Endothelial cell (in vitro differentiated cells): ENCODE measurements at regions not wholly inside any gene's neighbourhood (a gene's known extent, or its start where the extent isn't known, plus 50 kb on each side); places are given as distances from the start of the nearest gene placed in this dataset.
"Not testable (repeated sequence)": the region's sequence is repeated elsewhere in the genome, so short reads cannot be mapped to it uniquely, and the experiment has no call there.

Experiments used
- DNase-seq: peaks from one replicate; pipeline ENCODE4 v3.0.0; 2021; ENCODE audit warnings: low spot score
- H3K27ac Mint-ChIP-seq: one replicate; pipeline ENCODE4 v1.8.0; 2021; ENCODE audit warnings: mixed read lengths, inconsistent platforms; ENCODE audit not compliant: unreplicated experiment
- H3K27me3 Mint-ChIP-seq: one replicate; pipeline ENCODE4 v1.8.0; 2021; ENCODE audit warnings: mild to moderate bottlenecking, moderate library complexity, mixed read lengths, inconsistent platforms; ENCODE audit not compliant: unreplicated experiment
- H3K36me3 Mint-ChIP-seq: one replicate; pipeline ENCODE4 v1.8.0; 2021; ENCODE audit warnings: mild to moderate bottlenecking, low read depth, mixed read lengths, inconsistent platforms; ENCODE audit not compliant: unreplicated experiment
- H3K4me1 Mint-ChIP-seq: one replicate; pipeline ENCODE4 v1.8.0; 2021; ENCODE audit warnings: mild to moderate bottlenecking, mixed read lengths, inconsistent platforms; ENCODE audit not compliant: unreplicated experiment
- H3K4me3 Mint-ChIP-seq: one replicate; pipeline ENCODE4 v1.8.0; 2021; ENCODE audit warnings: mild to moderate bottlenecking, mixed read lengths, inconsistent platforms; ENCODE audit not compliant: unreplicated experiment
- H3K9me3 Mint-ChIP-seq: one replicate; pipeline ENCODE4 v1.8.0; 2021; ENCODE audit warnings: mixed read lengths, inconsistent platforms; ENCODE audit not compliant: unreplicated experiment
- CTCF ChIP-seq: fragments of 200-600 bp; sonication (generic); IDR thresholded peaks from one replicate; pipeline ENCODE4 v1.5.0; 2021; ENCODE audit warnings: antibody characterized with exemption; ENCODE audit not compliant: unreplicated experiment

- TF ChIP-seq CTCF, result no peak
- no peak overlapping the region for H3K4me3 Mint-ChIP-seq
- H3K36me3 Mint-ChIP-seq, result no peaks in the 10 kb centered on the region
- H3K27me3 Mint-ChIP-seq, result peaks cover 1% of the 10 kb centered on the region
- H3K9me3 Mint-ChIP-seq, result no peaks in the 10 kb centered on the region
- no peaks in the 10 kb centered on the region for H3K4me1 Mint-ChIP-seq
- H3K27ac Mint-ChIP-seq, result no peak overlapping the region
- DNase-seq, result no peak
Measured at GRCh38 chr2:39968037-39968436, 189.0 kb upstream of the THUMPD2 start.

GRCh38 chr2:39960681-39961080, 181.6 kb upstream of the THUMPD2 start:
- not testable (repeated sequence) for DNase-seq, H3K27me3 Mint-ChIP-seq, H3K4me1 Mint-ChIP-seq, H3K27ac Mint-ChIP-seq, H3K36me3 Mint-ChIP-seq, H3K9me3 Mint-ChIP-seq, H3K4me3 Mint-ChIP-seq

- no peak for TF ChIP-seq CTCF
- Mint-ChIP-seq H3K4me1 (peaks cover 4% of the 10 kb centered on the region), H3K27me3 (no peaks in the 10 kb centered on the region), H3K36me3 (no peaks in the 10 kb centered on the region), H3K9me3 (no peaks in the 10 kb centered on the region), H3K27ac (no peak overlapping the region), H3K4me3 (no peak overlapping the region)
- DNase-seq, result no peak
Measured at GRCh38 chr2:39954346-39954745, 175.3 kb upstream of the THUMPD2 start.

- no peak overlapping the region for H3K27ac Mint-ChIP-seq
- TF ChIP-seq CTCF, result no peak
Measured at GRCh38 chr2:39949131-39949530, 170.1 kb upstream of the THUMPD2 start.

GRCh38 chr2:39948016-39948719, 169.1 kb upstream of the THUMPD2 start:
- no peaks in the 10 kb centered on the region for H3K36me3 Mint-ChIP-seq
- H3K4me1 Mint-ChIP-seq, result no peaks in the 10 kb centered on the region
- no peaks in the 10 kb centered on the region for H3K27me3 Mint-ChIP-seq
- H3K9me3 Mint-ChIP-seq, result no peaks in the 10 kb centered on the region
- no peak overlapping the region for H3K4me3 Mint-ChIP-seq
- no peak overlapping the region for H3K27ac Mint-ChIP-seq
- no peak for TF ChIP-seq CTCF
- no peak for DNase-seq

More at GRCh38 chr2:39949131-39949530, 170.1 kb upstream of the THUMPD2 start:
- Mint-ChIP-seq H3K27me3 (no peaks in the 10 kb centered on the region), H3K4me3 (no peak overlapping the region), H3K9me3 (no peaks in the 10 kb centered on the region), H3K4me1 (no peaks in the 10 kb centered on the region), H3K36me3 (no peaks in the 10 kb centered on the region)
- DNase-seq, result no peak
